HL-60 (cell line): ENCODE measurements at regions not wholly inside any gene's neighbourhood (a gene's known extent, or its start where the extent isn't known, plus 50 kb on each side); places are given as distances from the start of the nearest gene placed in this dataset.

Experiments
- SPI1 ChIP-seq: IDR thresholded peaks from 2 replicates; pipeline ENCODE4 v1.6.1; 2012; ENCODE audit warnings: low read depth, mild to moderate bottlenecking, borderline replicate concordance
- TF ChIP-seq, protein P1 (sequence below): IDR thresholded peaks from one replicate; pipeline ENCODE4 v1.5.1; 2011; ENCODE audit warnings: low read length, control low read depth, inconsistent platforms; ENCODE audit not compliant: insufficient read depth

DNA sequence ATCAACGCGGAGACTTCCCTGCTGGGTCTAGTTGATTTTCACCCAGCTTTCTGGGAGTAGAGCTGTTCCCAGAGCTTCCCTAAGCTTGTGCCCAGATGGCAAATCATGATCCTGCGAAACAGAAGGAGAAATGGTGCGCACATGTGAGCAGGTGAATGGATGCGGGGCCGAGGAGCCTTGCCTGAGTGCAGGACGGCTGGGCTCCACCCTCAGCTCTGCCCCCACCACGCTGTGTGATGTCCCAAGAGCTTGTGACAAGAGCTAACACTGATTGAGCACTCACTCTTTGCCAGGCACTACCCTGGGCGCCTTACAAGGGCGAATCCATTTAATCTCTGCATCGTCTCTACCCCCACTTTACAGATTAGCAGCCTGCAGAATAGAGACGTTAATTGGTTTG lies 162.7 kb upstream of the RPL38 start:
- TF ChIP-seq, protein P1, sequence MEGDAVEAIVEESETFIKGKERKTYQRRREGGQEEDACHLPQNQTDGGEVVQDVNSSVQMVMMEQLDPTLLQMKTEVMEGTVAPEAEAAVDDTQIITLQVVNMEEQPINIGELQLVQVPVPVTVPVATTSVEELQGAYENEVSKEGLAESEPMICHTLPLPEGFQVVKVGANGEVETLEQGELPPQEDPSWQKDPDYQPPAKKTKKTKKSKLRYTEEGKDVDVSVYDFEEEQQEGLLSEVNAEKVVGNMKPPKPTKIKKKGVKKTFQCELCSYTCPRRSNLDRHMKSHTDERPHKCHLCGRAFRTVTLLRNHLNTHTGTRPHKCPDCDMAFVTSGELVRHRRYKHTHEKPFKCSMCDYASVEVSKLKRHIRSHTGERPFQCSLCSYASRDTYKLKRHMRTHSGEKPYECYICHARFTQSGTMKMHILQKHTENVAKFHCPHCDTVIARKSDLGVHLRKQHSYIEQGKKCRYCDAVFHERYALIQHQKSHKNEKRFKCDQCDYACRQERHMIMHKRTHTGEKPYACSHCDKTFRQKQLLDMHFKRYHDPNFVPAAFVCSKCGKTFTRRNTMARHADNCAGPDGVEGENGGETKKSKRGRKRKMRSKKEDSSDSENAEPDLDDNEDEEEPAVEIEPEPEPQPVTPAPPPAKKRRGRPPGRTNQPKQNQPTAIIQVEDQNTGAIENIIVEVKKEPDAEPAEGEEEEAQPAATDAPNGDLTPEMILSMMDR: no peak
- TF ChIP-seq SPI1: no peak
